ENCODE measurements at regions not wholly inside any gene's neighbourhood (a gene's known extent, or its start where the extent isn't known, plus 50 kb on each side); places are given as distances from the start of the nearest gene placed in this dataset.

DNA sequence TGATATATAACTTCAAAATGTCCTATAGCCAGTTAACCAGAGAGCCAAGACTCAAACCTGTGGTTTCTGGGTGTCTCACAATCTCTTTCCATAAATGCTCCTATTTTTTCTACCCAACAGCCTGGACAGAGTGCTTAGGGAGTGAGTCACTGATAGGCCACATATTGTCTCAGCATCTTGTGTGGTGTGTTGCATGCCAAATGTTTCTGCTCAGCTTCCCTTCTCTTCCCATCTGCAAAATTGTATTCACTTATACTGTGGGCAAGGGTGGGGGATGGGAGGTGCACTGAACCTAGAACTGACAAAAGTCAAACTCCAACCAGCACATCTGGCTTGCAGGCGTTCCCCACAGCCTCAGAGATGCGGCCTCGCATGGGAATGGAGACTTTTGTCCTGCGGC lies 123.3 kb downstream of the KCNA5 start:
- TF ChIP-seq, protein P1, sequence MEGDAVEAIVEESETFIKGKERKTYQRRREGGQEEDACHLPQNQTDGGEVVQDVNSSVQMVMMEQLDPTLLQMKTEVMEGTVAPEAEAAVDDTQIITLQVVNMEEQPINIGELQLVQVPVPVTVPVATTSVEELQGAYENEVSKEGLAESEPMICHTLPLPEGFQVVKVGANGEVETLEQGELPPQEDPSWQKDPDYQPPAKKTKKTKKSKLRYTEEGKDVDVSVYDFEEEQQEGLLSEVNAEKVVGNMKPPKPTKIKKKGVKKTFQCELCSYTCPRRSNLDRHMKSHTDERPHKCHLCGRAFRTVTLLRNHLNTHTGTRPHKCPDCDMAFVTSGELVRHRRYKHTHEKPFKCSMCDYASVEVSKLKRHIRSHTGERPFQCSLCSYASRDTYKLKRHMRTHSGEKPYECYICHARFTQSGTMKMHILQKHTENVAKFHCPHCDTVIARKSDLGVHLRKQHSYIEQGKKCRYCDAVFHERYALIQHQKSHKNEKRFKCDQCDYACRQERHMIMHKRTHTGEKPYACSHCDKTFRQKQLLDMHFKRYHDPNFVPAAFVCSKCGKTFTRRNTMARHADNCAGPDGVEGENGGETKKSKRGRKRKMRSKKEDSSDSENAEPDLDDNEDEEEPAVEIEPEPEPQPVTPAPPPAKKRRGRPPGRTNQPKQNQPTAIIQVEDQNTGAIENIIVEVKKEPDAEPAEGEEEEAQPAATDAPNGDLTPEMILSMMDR (conservative IDR thresholded peaks at IDR 0.05), result no peak
- no peak for TF ChIP-seq ZFX (IDR thresholded peaks at IDR 0.05)

Measured in C4-2B (cell line).